ENCODE measurements at regions not wholly inside any gene's neighbourhood (a gene's known extent, or its start where the extent isn't known, plus 50 kb on each side); places are given as distances from the start of the nearest gene placed in this dataset.

GRCh38 chr9:110146373-110146772, 61.6 kb downstream of the C9orf152 start:
- no peak for DNase-seq (ENCODE audit: low read depth)
- H3K4me3 ChIP-seq (ENCODE audit: low read depth, low read length) = no peak overlapping the region

GRCh38 chr9:110148384-110148783, 59.6 kb downstream of the C9orf152 start:
- no peak for DNase-seq (ENCODE audit: low read depth)
- TF ChIP-seq CTCF (IDR thresholded peaks at IDR 0.05; ENCODE audit: control insufficient read depth, extremely low read depth, insufficient read depth) = no peak
- H3K4me3 ChIP-seq (ENCODE audit: low read depth, low read length) = no peak overlapping the region

More at GRCh38 chr9:110146373-110146772, 61.6 kb downstream of the C9orf152 start:
- TF ChIP-seq CTCF (IDR thresholded peaks at IDR 0.05; ENCODE audit: control insufficient read depth, extremely low read depth, insufficient read depth) = no peak

- no peak for DNase-seq (ENCODE audit: low read depth)
- no peak for TF ChIP-seq CTCF (IDR thresholded peaks at IDR 0.05; ENCODE audit: control insufficient read depth, extremely low read depth, insufficient read depth)
- no peak overlapping the region for H3K4me3 ChIP-seq (ENCODE audit: low read depth, low read length)
These were observed 59.1 kb downstream of the C9orf152 start for GRCh38 chr9:110148891-110149290.

Data from LNCaP clone FGC (cell line).